RWPE1 (cell line): ENCODE measurements at regions not wholly inside any gene's neighbourhood (a gene's known extent, or its start where the extent isn't known, plus 50 kb on each side); places are given as distances from the start of the nearest gene placed in this dataset.

Experiments used
- CTCF ChIA-PET: fragments of 350-600 bp; sonication (Branson Sonifier 250); formaldehyde crosslinking; extraction: SDS; loops from one replicate; lab custom pipeline; 2021; lab: Yijun Ruan, JAX
- POLR2A ChIA-PET: fragments of 400-600 bp; formaldehyde crosslinking; extraction: SDS; loops from one replicate; lab custom pipeline; 2020; ENCODE audit warnings: antibody characterized with exemption; ENCODE audit not compliant: low non-redundant PET; lab: Yijun Ruan, JAX
- DNase-seq: peaks from one replicate; pipeline ENCODE4 v3.0.0; 2012; ENCODE audit warnings: low spot score
- H3K27ac ChIP-seq: fragments of 450-650 bp; 2 replicates; pipeline ENCODE4 v1.5.1; 2017
- CTCF ChIP-seq: fragments of 450-650 bp; conservative IDR thresholded peaks from 2 replicates; pipeline ENCODE4 v1.5.1; 2017; ENCODE audit warnings: low read depth, mild to moderate bottlenecking

- CTCF ChIA-PET: interaction anchor here (0.7 to 1.2 kb wide), 3 partner anchors 34 to 947 kb away, joined by 3 to 4 read pairs (median 3); no protein-coding TSS in a partner anchor
Measured at GRCh38 chr2:219701847-219702634, 74.6 kb downstream of the SLC4A3 start.

GRCh38 chr2:219702796-219703545 lies 75.5 kb downstream of the SLC4A3 start:
- peak overlapping the region; percentile 92 for H3K27ac ChIP-seq
- CTCF ChIA-PET: interaction anchor here (0.6 kb wide), 1 partner anchor 14 kb away, joined by 3 read pairs; no protein-coding TSS in a partner anchor
- TF ChIP-seq CTCF: no peak
- POLR2A ChIA-PET: interaction anchor here (0.7 kb wide), 1 partner anchor 1456 kb away, joined by 3 read pairs; no protein-coding TSS in a partner anchor
- peak; percentile 93 for DNase-seq

More at GRCh38 chr2:219701847-219702634, 74.6 kb downstream of the SLC4A3 start:
- DNase-seq: no peak
- no peak for TF ChIP-seq CTCF
- H3K27ac ChIP-seq: peak overlapping the region; percentile 92
- POLR2A ChIA-PET: interaction anchor here (0.6 kb wide), 1 partner anchor 33 kb away, joined by 3 read pairs; no protein-coding TSS in a partner anchor

- CTCF ChIA-PET: no interaction called here
- TF ChIP-seq CTCF: no peak
- POLR2A ChIA-PET: no interaction called here
- no peak overlapping the region for H3K27ac ChIP-seq
- DNase-seq: no peak
Measured at GRCh38 chr2:219704878-219705277, 77.4 kb downstream of the SLC4A3 start.

- no peak for TF ChIP-seq CTCF
- POLR2A ChIA-PET: no interaction called here
- H3K27ac ChIP-seq: no peak overlapping the region
- CTCF ChIA-PET: no interaction called here
- DNase-seq: no peak
Measured at GRCh38 chr2:219706823-219707281, 79.4 kb downstream of the SLC4A3 start.

GRCh38 chr2:219707496-219708285 lies 80.3 kb downstream of the SLC4A3 start:
- no peak for TF ChIP-seq CTCF
- ChIA-PET CTCF (interaction anchor here (0.7 kb wide), 1 partner anchor 938 kb away, joined by 3 read pairs; no protein-coding TSS in a partner anchor), POLR2A (no interaction called here)
- H3K27ac ChIP-seq: no peak overlapping the region
- DNase-seq: no peak

- no peak for TF ChIP-seq CTCF
- DNase-seq: no peak
- ChIA-PET CTCF (no interaction called here), POLR2A (no interaction called here)
- no peak overlapping the region for H3K27ac ChIP-seq
Measured at GRCh38 chr2:219709331-219709761, 81.9 kb downstream of the SLC4A3 start.
